ENCODE measurements at regions not wholly inside any gene's neighbourhood (a gene's known extent, or its start where the extent isn't known, plus 50 kb on each side); places are given as distances from the start of the nearest gene placed in this dataset.

- Histone ChIP-seq H3K9me3 (peaks cover 0 to 5% of the 10 kb centered on the region in 2 donors), H3K27ac (no peak overlapping the region), H3K4me1 (no peaks in the 10 kb centered on the region), H3K4me3 (no peak overlapping the region), H3K27me3 (no peaks in the 10 kb centered on the region), H3K36me3 (no peaks in the 10 kb centered on the region)
- TF ChIP-seq, protein P1, sequence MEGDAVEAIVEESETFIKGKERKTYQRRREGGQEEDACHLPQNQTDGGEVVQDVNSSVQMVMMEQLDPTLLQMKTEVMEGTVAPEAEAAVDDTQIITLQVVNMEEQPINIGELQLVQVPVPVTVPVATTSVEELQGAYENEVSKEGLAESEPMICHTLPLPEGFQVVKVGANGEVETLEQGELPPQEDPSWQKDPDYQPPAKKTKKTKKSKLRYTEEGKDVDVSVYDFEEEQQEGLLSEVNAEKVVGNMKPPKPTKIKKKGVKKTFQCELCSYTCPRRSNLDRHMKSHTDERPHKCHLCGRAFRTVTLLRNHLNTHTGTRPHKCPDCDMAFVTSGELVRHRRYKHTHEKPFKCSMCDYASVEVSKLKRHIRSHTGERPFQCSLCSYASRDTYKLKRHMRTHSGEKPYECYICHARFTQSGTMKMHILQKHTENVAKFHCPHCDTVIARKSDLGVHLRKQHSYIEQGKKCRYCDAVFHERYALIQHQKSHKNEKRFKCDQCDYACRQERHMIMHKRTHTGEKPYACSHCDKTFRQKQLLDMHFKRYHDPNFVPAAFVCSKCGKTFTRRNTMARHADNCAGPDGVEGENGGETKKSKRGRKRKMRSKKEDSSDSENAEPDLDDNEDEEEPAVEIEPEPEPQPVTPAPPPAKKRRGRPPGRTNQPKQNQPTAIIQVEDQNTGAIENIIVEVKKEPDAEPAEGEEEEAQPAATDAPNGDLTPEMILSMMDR (IDR thresholded peaks at IDR 0.05): no peak
- TF ChIP-seq POLR2A (IDR thresholded peaks at IDR 0.05): no peak
- intact Hi-C loops (cut with DNase I; ENCODE audit: low total_unique reads): no loop called here
- no peak for DNase-seq
Measured at GRCh38 chr3:27888562-27888961, 166.4 kb upstream of the EOMES start.

- Histone ChIP-seq H3K27me3 (no peaks in the 10 kb centered on the region), H3K9me3 (peaks cover 0 to 5% of the 10 kb centered on the region in 2 donors), H3K36me3 (no peaks in the 10 kb centered on the region), H3K27ac (no peak overlapping the region), H3K4me3 (no peak overlapping the region), H3K4me1 (no peaks in the 10 kb centered on the region)
- intact Hi-C loops (cut with DNase I; ENCODE audit: low total_unique reads): no loop called here
- TF ChIP-seq, protein P1 (IDR thresholded peaks at IDR 0.05): no peak
- TF ChIP-seq POLR2A (IDR thresholded peaks at IDR 0.05): no peak
- no peak for DNase-seq
Measured at GRCh38 chr3:27889745-27890144, 167.6 kb upstream of the EOMES start.

- Histone ChIP-seq H3K27me3 (no peaks in the 10 kb centered on the region), H3K4me1 (no peaks in the 10 kb centered on the region), H3K9me3 (no peaks in the 10 kb centered on the region), H3K36me3 (no peaks in the 10 kb centered on the region), H3K4me3 (no peak overlapping the region), H3K27ac (no peak overlapping the region)
- TF ChIP-seq POLR2A (IDR thresholded peaks at IDR 0.05): no peak
- TF ChIP-seq, protein P1 (IDR thresholded peaks at IDR 0.05): no peak
- no peak for DNase-seq
- intact Hi-C loops (cut with DNase I; ENCODE audit: low total_unique reads): no loop called here
Measured at GRCh38 chr3:27900316-27900715, 178.2 kb upstream of the EOMES start.

DNA sequence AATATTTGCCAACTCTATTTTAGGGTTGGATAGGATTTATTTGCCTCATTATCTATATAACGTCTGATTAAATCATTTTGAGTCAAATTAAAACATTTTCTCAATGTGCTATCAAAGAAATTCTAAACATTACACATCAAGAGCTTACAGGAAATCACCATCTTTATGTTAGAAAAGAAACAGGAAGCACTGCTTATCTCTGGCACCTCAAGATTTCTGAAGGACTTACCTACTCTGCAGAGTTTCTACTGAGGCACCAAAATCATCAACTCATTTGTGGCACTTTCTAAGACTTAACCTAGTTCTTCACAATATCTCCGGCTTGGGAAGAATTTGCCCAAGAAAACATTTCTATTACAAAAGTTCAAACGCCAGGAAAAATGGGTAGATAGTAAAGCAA is 181.3 kb upstream of the EOMES start:
- no peaks in the 10 kb centered on the region for H3K9me3 ChIP-seq
- intact Hi-C loops (cut with DNase I; ENCODE audit: low total_unique reads): no loop called here
- H3K27ac ChIP-seq: no peak overlapping the region
- TF ChIP-seq, protein P1 (IDR thresholded peaks at IDR 0.05): no peak
- DNase-seq: no peak
- H3K27me3 ChIP-seq: no peaks in the 10 kb centered on the region
- H3K36me3 ChIP-seq: no peaks in the 10 kb centered on the region
- no peak overlapping the region for H3K4me3 ChIP-seq
- no peaks in the 10 kb centered on the region for H3K4me1 ChIP-seq

DNA sequence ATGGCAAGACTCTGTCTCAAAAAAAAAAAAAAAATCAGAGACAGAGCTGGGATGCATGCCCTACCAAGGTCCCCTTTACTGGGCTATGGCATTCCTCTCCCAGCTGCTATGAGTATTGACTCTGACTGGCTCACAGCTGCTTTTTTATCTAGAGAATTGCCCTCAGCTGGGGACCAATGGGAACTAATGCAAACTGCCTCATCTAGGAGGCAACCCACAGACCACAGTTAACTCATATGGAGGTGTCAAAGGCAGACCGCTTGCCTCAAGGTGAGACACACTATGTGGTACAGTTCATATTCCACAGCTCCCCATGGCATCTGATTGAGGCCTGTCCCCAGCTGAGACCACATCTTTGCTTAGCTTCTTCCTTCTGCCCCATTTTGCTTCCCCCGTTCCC is 183.5 kb upstream of the EOMES start:
- no peak for DNase-seq
- Histone ChIP-seq H3K27me3 (no peaks in the 10 kb centered on the region), H3K36me3 (no peaks in the 10 kb centered on the region), H3K4me1 (no peaks in the 10 kb centered on the region), H3K9me3 (no peaks in the 10 kb centered on the region), H3K4me3 (no peak overlapping the region), H3K27ac (no peak overlapping the region)
- TF ChIP-seq, protein P1 (IDR thresholded peaks at IDR 0.05): no peak
- TF ChIP-seq POLR2A (IDR thresholded peaks at IDR 0.05): no peak
- intact Hi-C loops (cut with DNase I; ENCODE audit: low total_unique reads): no loop called here

All from uterus (tissue), 3 donors.